Calu3 (cell line): ENCODE measurements at regions not wholly inside any gene's neighbourhood (a gene's known extent, or its start where the extent isn't known, plus 50 kb on each side); places are given as distances from the start of the nearest gene placed in this dataset.

Experiments
- BruUV-seq: library from RNA; stranded (reverse); fragments of 400-500 nt; replicated peaks from 2 replicates; lab custom pipeline; 2021; lab: Mats Ljungman, UMichigan
- CTCF ChIA-PET: fragments of 300-600 bp; sonication (Branson Sonifier 250); formaldehyde crosslinking; loops from one replicate; lab custom pipeline; 2022; ENCODE audit warnings: antibody characterized with exemption; lab: Charles Lee
- DNase-seq: peaks from one replicate; pipeline ENCODE4 v3.0.0; 2022
- H3K27ac Mint-ChIP-seq: one replicate; pipeline ENCODE4 v1.8.0; 2022; ENCODE audit warnings: mixed read lengths; ENCODE audit not compliant: unreplicated experiment
- H3K27me3 Mint-ChIP-seq: one replicate; pipeline ENCODE4 v1.8.0; 2022; ENCODE audit warnings: mixed read lengths; ENCODE audit not compliant: unreplicated experiment
- H3K36me3 Mint-ChIP-seq: one replicate; pipeline ENCODE4 v1.8.0; 2022; ENCODE audit warnings: mild to moderate bottlenecking, moderate library complexity, mixed read lengths; ENCODE audit not compliant: insufficient read depth, unreplicated experiment
- H3K4me1 Mint-ChIP-seq: one replicate; pipeline ENCODE4 v1.8.0; 2022; ENCODE audit warnings: mild to moderate bottlenecking, low read depth, mixed read lengths; ENCODE audit not compliant: unreplicated experiment
- H3K4me3 Mint-ChIP-seq: one replicate; pipeline ENCODE4 v1.8.0; 2022; ENCODE audit warnings: mild to moderate bottlenecking, low read depth, moderate library complexity, mixed read lengths; ENCODE audit not compliant: unreplicated experiment
- H3K9me3 Mint-ChIP-seq: one replicate; pipeline ENCODE4 v1.8.0; 2022; ENCODE audit warnings: low read depth, mixed read lengths; ENCODE audit not compliant: unreplicated experiment
- CTCF ChIP-seq: fragments of 200-600 bp; IDR thresholded peaks from one replicate; pipeline ENCODE4 v1.8.0; 2022; ENCODE audit warnings: antibody characterized with exemption; ENCODE audit not compliant: unreplicated experiment
- intact Hi-C: fragments of 100-400 bp; cut with micrococcal nuclease; formaldehyde crosslinking; loops from one replicate; pipeline ENCODE4 v1.10.0; 2022; ENCODE audit not compliant: unreplicated experiment

- intact Hi-C loops = loop anchor here (10.0 kb wide), 1 partner anchor 158 kb away; no protein-coding TSS in a partner anchor
- Mint-ChIP-seq H3K4me3 (no peak overlapping the region), H3K27ac (no peak overlapping the region), H3K9me3 (peaks cover under 1% of the 10 kb centered on the region), H3K36me3 (no peaks in the 10 kb centered on the region), H3K4me1 (peaks cover 28% of the 10 kb centered on the region), H3K27me3 (no peaks in the 10 kb centered on the region)
- BruUV-seq = no TSS peak
- DNase-seq = no peak
- CTCF ChIA-PET = no interaction called here
- no peak for TF ChIP-seq CTCF
These were observed 441.0 kb upstream of the MAP2 start for GRCh38 chr2:208982831-208983230.

- H3K36me3 Mint-ChIP-seq = no peaks in the 10 kb centered on the region
- TF ChIP-seq CTCF = no peak
- peaks cover 4% of the 10 kb centered on the region for H3K9me3 Mint-ChIP-seq
- H3K27ac Mint-ChIP-seq = no peak overlapping the region
- intact Hi-C loops = loop anchor here (10.0 kb wide), 1 partner anchor 159 kb away; no protein-coding TSS in a partner anchor
- no peaks in the 10 kb centered on the region for H3K27me3 Mint-ChIP-seq
- no peak for DNase-seq
- peaks cover 28% of the 10 kb centered on the region for H3K4me1 Mint-ChIP-seq
- CTCF ChIA-PET = no interaction called here
- BruUV-seq = no TSS peak
- no peak overlapping the region for H3K4me3 Mint-ChIP-seq
These were observed 440.4 kb upstream of the MAP2 start for GRCh38 chr2:208983486-208983885.

GRCh38 chr2:208984376-208985090 is 439.3 kb upstream of the MAP2 start:
- TF ChIP-seq CTCF = no peak
- CTCF ChIA-PET = no interaction called here
- Mint-ChIP-seq H3K27ac (peak overlapping the region; percentile 19), H3K27me3 (no peaks in the 10 kb centered on the region), H3K4me3 (no peak overlapping the region), H3K36me3 (no peaks in the 10 kb centered on the region), H3K9me3 (peaks cover 4% of the 10 kb centered on the region), H3K4me1 (peaks cover 28% of the 10 kb centered on the region)
- intact Hi-C loops = loop anchor here (10.0 kb wide), 1 partner anchor 160 kb away; no protein-coding TSS in a partner anchor
- no TSS peak for BruUV-seq
- peak; percentile 11 for DNase-seq

- CTCF ChIA-PET = interaction anchor here (0.6 kb wide), 1 partner anchor 30 kb away, joined by 3 read pairs; no protein-coding TSS in a partner anchor
- no peaks in the 10 kb centered on the region for H3K36me3 Mint-ChIP-seq
- H3K4me3 Mint-ChIP-seq = no peak overlapping the region
- H3K27ac Mint-ChIP-seq = peak overlapping the region; percentile 19
- DNase-seq = no peak
- peaks cover 28% of the 10 kb centered on the region for H3K4me1 Mint-ChIP-seq
- no peaks in the 10 kb centered on the region for H3K27me3 Mint-ChIP-seq
- peaks cover 4% of the 10 kb centered on the region for H3K9me3 Mint-ChIP-seq
- intact Hi-C loops = loop anchor here (10.0 kb wide), 1 partner anchor 161 kb away; no protein-coding TSS in a partner anchor
- TF ChIP-seq CTCF = no peak
- BruUV-seq = no TSS peak
These were observed 438.2 kb upstream of the MAP2 start for GRCh38 chr2:208985644-208986043.
